OCI-LY3 (cell line): ENCODE measurements at regions not wholly inside any gene's neighbourhood (a gene's known extent, or its start where the extent isn't known, plus 50 kb on each side); places are given as distances from the start of the nearest gene placed in this dataset.

ENCODE experiments used
- H2AFZ ChIP-seq: fragments of 200-600, 300-600 bp; shearing (Covaris generic); 2 replicates; pipeline ENCODE4 v1.6.0; 2014; ENCODE audit warnings: antibody characterized with exemption, low read depth, low read length
- H3K27ac ChIP-seq: fragments of 200-600, 300-600 bp; sonication (generic); 2 replicates; pipeline ENCODE4 v1.5.1; 2014; ENCODE audit warnings: mild to moderate bottlenecking, low read length, moderate library complexity, mixed read lengths
- H3K27me3 ChIP-seq: fragments of 200-600, 300-600 bp; sonication (generic); 2 replicates; pipeline ENCODE4 v1.6.1; 2014; ENCODE audit warnings: low read depth, low read length, mixed read lengths
- H3K36me3 ChIP-seq: fragments of 200-600, 300-600 bp; sonication (generic); replicated peaks from 2 replicates; pipeline ENCODE3; 2014; ENCODE audit warnings: low read depth, low read length, mixed read lengths
- H3K4me1 ChIP-seq: fragments of 300-600, 200-600 bp; sonication (generic); 2 replicates; pipeline ENCODE4 v1.6.1; 2014; ENCODE audit warnings: low read length, mixed read lengths
- H3K4me2 ChIP-seq: fragments of 200-600, 300-600 bp; sonication (generic); 2 replicates; pipeline ENCODE4 v1.6.1; 2014; ENCODE audit warnings: low read length, mixed read lengths
- H3K4me3 ChIP-seq: fragments of 300-600, 200-600 bp; sonication (generic); 2 replicates; pipeline ENCODE4 v1.5.1; 2014; ENCODE audit warnings: antibody characterized with exemption, mild to moderate bottlenecking, low read length, moderate library complexity
- H3K79me2 ChIP-seq: fragments of 300-600, 200-600 bp; shearing (Covaris generic); 2 replicates; pipeline ENCODE4 v1.6.1; 2014; ENCODE audit warnings: mild to moderate bottlenecking, low read length, mixed read lengths
- H3K9ac ChIP-seq: fragments of 300-600, 200-600 bp; shearing (Covaris generic); 2 replicates; pipeline ENCODE4 v1.6.0; 2014; ENCODE audit warnings: mild to moderate bottlenecking, low read length, moderate library complexity
- H3K9me3 ChIP-seq: fragments of 200-600, 300-600 bp; shearing (Covaris generic); 2 replicates; pipeline ENCODE4 v1.6.1; 2014; ENCODE audit warnings: low read length, mixed read lengths; ENCODE audit not compliant: insufficient read depth
- H4K20me1 ChIP-seq: fragments of 200-600, 300-600 bp; sonication (generic); 2 replicates; pipeline ENCODE4 v1.6.1; 2016; ENCODE audit warnings: low read length, mixed read lengths; ENCODE audit not compliant: insufficient read depth
- CTCF ChIP-seq: fragments of 200-600, 300-600 bp; sonication (generic); IDR thresholded peaks from 2 replicates; pipeline ENCODE4 v1.5.1; 2014; ENCODE audit warnings: antibody characterized with exemption, low read length, low read depth
- EZH2phosphoT487 ChIP-seq: fragments of 200-600 bp; shearing (Covaris generic); IDR thresholded peaks from 2 replicates; pipeline ENCODE4 v1.6.1; 2018; ENCODE audit warnings: antibody characterized with exemption, mixed run types, low read depth

GRCh38 chr18:39942702-39943101, 2012.3 kb upstream of the PIK3C3 start:
- Histone ChIP-seq H3K27ac (no peak overlapping the region), H3K4me2 (peak overlapping the region; percentile 15; the same call in 1 of the 2 replicates), H3K9me3 (no peaks in the 10 kb centered on the region), H3K36me3 (no peaks in the 10 kb centered on the region), H3K4me3 (no peak overlapping the region), H3K27me3 (no peaks in the 10 kb centered on the region), H2AFZ (no peak overlapping the region), H3K4me1 (peaks cover 35% of the 10 kb centered on the region), H3K79me2 (no peaks in the 10 kb centered on the region), H4K20me1 (no peaks in the 10 kb centered on the region), H3K9ac (no peak overlapping the region)
- TF ChIP-seq EZH2phosphoT487 (no peak), CTCF (no peak)

- Histone ChIP-seq H2AFZ (no peak overlapping the region), H3K4me1 (peaks cover 25% of the 10 kb centered on the region), H3K36me3 (no peaks in the 10 kb centered on the region), H3K79me2 (no peaks in the 10 kb centered on the region), H3K4me3 (no peak overlapping the region), H3K27me3 (no peaks in the 10 kb centered on the region), H4K20me1 (no peaks in the 10 kb centered on the region), H3K9ac (no peak overlapping the region), H3K4me2 (peak overlapping the region; percentile 5; the same call in 1 of the 2 replicates), H3K27ac (no peak overlapping the region), H3K9me3 (no peaks in the 10 kb centered on the region)
- no peak for TF ChIP-seq EZH2phosphoT487
- TF ChIP-seq CTCF = no peak
Observed at GRCh38 chr18:39938676-39939608, 2016.1 kb upstream of the PIK3C3 start.

GRCh38 chr18:39935598-39935997, 2019.4 kb upstream of the PIK3C3 start:
- TF ChIP-seq EZH2phosphoT487 = no peak
- TF ChIP-seq CTCF = no peak
- Histone ChIP-seq H3K36me3 (no peaks in the 10 kb centered on the region), H3K79me2 (no peaks in the 10 kb centered on the region), H3K4me2 (no peak overlapping the region), H3K4me3 (no peak overlapping the region), H3K4me1 (peaks cover 13% of the 10 kb centered on the region), H3K9ac (no peak overlapping the region), H3K9me3 (no peaks in the 10 kb centered on the region), H4K20me1 (no peaks in the 10 kb centered on the region), H2AFZ (no peak overlapping the region), H3K27me3 (no peaks in the 10 kb centered on the region), H3K27ac (no peak overlapping the region)

GRCh38 chr18:39918847-39919246, 2036.2 kb upstream of the PIK3C3 start:
- Histone ChIP-seq H2AFZ (no peak overlapping the region), H4K20me1 (no peaks in the 10 kb centered on the region), H3K27me3 (no peaks in the 10 kb centered on the region), H3K36me3 (no peaks in the 10 kb centered on the region), H3K9me3 (no peaks in the 10 kb centered on the region), H3K4me1 (no peaks in the 10 kb centered on the region), H3K79me2 (no peaks in the 10 kb centered on the region), H3K9ac (no peak overlapping the region), H3K4me2 (no peak overlapping the region), H3K27ac (no peak overlapping the region), H3K4me3 (no peak overlapping the region)
- no peak for TF ChIP-seq CTCF
- TF ChIP-seq EZH2phosphoT487 = no peak
